H1 (cell line): ENCODE measurements at regions not wholly inside any gene's neighbourhood (a gene's known extent, or its start where the extent isn't known, plus 50 kb on each side); places are given as distances from the start of the nearest gene placed in this dataset.

Experiments used
- BACH1 ChIP-seq: IDR thresholded peaks from 2 replicates; pipeline ENCODE4 v1.6.1; 2012; ENCODE audit warnings: low read length, improper control_type of control experiment
- E2F6 ChIP-seq: IDR thresholded peaks from 2 replicates; pipeline ENCODE4 v1.6.1; 2012; ENCODE audit warnings: inconsistent platforms
- RFX5 ChIP-seq: IDR thresholded peaks from 2 replicates; pipeline ENCODE4 v1.6.1; 2011; ENCODE audit warnings: low read depth, low read length, improper control_type of control experiment, borderline replicate concordance
- RXRA ChIP-seq: IDR thresholded peaks from 2 replicates; pipeline ENCODE4 v1.6.1; 2011; ENCODE audit warnings: low read depth, mild to moderate bottlenecking, low read length, moderate library complexity; ENCODE audit not compliant: insufficient read depth
- SIN3A ChIP-seq, 2 experiments: IDR thresholded peaks in 1 of 2; conservative IDR thresholded peaks in 1 of 2; 2 replicates each; pipeline ENCODE4 v1.6.1; 2011 to 2012; ENCODE audit warnings: low read length in 2 of 2, improper control_type of control experiment in 1 of 2, low read depth in 1 of 2, mild to moderate bottlenecking in 1 of 2
- TAF7 ChIP-seq: optimal IDR thresholded peaks from 2 replicates; pipeline ENCODE3; 2011; ENCODE audit warnings: low read depth, mild to moderate bottlenecking, inconsistent platforms, low read length, moderate library complexity, borderline replicate concordance
- TBP ChIP-seq: IDR thresholded peaks from 2 replicates; pipeline ENCODE4 v1.6.1; 2011; ENCODE audit warnings: low read depth, low read length, improper control_type of control experiment
- TF ChIP-seq, protein P1 (sequence below): fragments of 300-600 bp; sonication (generic); IDR thresholded peaks from 2 replicates; pipeline ENCODE4 v1.7.1; 2012; ENCODE audit warnings: low read length, moderate library complexity, mild to moderate bottlenecking, inconsistent platforms; ENCODE audit not compliant: insufficient replicate concordance

DNA sequence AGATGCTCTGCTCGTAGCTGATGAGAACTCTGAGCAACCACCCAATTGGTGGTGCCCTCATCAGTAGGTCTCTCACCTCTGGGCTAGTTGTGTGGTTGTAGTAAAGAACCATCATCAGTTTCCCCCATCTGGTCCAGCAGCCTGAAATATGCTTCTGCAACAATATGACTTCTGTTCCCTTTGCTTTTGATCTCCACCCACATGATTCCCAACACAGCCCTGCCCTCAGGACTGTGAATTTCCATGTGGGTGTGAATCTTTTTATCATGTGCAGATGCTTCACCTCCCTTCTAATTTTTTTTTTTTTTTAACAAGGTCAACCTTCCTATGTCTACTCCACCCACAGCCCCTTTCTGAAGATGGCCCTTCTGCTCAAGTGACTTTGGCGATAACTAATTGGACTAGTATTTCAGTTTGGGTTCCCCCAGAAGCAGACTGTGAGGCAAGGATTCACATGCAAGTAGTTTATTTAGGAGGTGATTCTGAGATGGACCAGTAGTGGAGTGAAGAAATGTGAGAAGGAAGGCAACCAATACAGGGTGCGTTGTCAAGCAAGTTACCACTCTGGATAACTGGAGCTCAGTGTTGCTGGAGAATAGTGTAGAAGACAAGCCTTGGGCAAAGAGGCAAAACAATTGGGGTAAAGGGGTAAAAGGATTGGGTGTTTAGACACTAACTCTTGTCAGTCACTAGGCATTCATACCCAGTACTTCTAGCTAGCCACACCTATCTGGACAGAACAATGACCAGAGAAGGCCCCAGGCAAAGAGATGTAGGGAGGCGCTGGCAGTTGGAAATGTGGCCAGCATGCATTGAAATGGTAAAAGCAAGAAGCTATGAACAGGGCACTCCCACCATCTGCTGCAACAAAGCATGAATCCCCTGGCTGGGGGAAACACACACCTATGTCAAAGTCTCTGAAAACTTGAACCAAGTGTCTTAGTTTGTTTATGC is 466.2 kb downstream of the BCOR start (continued):
- TF ChIP-seq, protein P1, sequence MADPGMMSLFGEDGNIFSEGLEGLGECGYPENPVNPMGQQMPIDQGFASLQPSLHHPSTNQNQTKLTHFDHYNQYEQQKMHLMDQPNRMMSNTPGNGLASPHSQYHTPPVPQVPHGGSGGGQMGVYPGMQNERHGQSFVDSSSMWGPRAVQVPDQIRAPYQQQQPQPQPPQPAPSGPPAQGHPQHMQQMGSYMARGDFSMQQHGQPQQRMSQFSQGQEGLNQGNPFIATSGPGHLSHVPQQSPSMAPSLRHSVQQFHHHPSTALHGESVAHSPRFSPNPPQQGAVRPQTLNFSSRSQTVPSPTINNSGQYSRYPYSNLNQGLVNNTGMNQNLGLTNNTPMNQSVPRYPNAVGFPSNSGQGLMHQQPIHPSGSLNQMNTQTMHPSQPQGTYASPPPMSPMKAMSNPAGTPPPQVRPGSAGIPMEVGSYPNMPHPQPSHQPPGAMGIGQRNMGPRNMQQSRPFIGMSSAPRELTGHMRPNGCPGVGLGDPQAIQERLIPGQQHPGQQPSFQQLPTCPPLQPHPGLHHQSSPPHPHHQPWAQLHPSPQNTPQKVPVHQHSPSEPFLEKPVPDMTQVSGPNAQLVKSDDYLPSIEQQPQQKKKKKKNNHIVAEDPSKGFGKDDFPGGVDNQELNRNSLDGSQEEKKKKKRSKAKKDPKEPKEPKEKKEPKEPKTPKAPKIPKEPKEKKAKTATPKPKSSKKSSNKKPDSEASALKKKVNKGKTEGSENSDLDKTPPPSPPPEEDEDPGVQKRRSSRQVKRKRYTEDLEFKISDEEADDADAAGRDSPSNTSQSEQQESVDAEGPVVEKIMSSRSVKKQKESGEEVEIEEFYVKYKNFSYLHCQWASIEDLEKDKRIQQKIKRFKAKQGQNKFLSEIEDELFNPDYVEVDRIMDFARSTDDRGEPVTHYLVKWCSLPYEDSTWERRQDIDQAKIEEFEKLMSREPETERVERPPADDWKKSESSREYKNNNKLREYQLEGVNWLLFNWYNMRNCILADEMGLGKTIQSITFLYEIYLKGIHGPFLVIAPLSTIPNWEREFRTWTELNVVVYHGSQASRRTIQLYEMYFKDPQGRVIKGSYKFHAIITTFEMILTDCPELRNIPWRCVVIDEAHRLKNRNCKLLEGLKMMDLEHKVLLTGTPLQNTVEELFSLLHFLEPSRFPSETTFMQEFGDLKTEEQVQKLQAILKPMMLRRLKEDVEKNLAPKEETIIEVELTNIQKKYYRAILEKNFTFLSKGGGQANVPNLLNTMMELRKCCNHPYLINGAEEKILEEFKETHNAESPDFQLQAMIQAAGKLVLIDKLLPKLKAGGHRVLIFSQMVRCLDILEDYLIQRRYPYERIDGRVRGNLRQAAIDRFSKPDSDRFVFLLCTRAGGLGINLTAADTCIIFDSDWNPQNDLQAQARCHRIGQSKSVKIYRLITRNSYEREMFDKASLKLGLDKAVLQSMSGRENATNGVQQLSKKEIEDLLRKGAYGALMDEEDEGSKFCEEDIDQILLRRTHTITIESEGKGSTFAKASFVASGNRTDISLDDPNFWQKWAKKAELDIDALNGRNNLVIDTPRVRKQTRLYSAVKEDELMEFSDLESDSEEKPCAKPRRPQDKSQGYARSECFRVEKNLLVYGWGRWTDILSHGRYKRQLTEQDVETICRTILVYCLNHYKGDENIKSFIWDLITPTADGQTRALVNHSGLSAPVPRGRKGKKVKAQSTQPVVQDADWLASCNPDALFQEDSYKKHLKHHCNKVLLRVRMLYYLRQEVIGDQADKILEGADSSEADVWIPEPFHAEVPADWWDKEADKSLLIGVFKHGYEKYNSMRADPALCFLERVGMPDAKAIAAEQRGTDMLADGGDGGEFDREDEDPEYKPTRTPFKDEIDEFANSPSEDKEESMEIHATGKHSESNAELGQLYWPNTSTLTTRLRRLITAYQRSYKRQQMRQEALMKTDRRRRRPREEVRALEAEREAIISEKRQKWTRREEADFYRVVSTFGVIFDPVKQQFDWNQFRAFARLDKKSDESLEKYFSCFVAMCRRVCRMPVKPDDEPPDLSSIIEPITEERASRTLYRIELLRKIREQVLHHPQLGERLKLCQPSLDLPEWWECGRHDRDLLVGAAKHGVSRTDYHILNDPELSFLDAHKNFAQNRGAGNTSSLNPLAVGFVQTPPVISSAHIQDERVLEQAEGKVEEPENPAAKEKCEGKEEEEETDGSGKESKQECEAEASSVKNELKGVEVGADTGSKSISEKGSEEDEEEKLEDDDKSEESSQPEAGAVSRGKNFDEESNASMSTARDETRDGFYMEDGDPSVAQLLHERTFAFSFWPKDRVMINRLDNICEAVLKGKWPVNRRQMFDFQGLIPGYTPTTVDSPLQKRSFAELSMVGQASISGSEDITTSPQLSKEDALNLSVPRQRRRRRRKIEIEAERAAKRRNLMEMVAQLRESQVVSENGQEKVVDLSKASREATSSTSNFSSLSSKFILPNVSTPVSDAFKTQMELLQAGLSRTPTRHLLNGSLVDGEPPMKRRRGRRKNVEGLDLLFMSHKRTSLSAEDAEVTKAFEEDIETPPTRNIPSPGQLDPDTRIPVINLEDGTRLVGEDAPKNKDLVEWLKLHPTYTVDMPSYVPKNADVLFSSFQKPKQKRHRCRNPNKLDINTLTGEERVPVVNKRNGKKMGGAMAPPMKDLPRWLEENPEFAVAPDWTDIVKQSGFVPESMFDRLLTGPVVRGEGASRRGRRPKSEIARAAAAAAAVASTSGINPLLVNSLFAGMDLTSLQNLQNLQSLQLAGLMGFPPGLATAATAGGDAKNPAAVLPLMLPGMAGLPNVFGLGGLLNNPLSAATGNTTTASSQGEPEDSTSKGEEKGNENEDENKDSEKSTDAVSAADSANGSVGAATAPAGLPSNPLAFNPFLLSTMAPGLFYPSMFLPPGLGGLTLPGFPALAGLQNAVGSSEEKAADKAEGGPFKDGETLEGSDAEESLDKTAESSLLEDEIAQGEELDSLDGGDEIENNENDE: no peak
- no peak for TF ChIP-seq BACH1
- TF ChIP-seq E2F6: no peak
- TF ChIP-seq SIN3A (conservative IDR thresholded peaks at IDR 0.05 in 1 of 2, IDR thresholded peaks at IDR 0.05 in 1 of 2; ENCODE audit: low read depth in 1 of 2, low read length in 2 of 2): no peak
- no peak for TF ChIP-seq TBP
- no peak for TF ChIP-seq RFX5
- no peak for TF ChIP-seq RXRA
- no peak for TF ChIP-seq TAF7
